ENCODE measurements at regions not wholly inside any gene's neighbourhood (a gene's known extent, or its start where the extent isn't known, plus 50 kb on each side); places are given as distances from the start of the nearest gene placed in this dataset.
A peak's percentile ranks its signal among the peaks of the same experiment; 100 is the strongest.
"Not testable (repeated sequence)": the region's sequence is repeated elsewhere in the genome, so short reads cannot be mapped to it uniquely, and the experiment has no call there.

DNA sequence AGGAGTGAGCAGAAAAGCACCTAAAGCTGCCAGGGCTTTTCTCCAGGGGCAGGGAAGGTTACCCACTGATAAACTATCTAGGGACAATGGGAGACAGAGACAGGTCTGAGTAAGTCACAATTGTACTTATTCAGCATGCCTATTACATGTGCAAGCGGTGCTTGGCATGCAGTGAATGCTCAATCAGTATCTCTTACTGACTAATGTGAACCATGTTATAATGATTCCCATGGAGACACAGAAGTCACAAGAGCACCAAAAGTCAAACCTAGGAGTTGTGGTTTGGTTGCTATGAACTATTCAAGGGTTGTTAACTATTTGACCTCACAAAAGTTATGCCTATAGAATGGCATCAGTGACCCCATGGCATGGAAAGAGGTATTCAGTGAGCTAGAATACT is 50.0 kb upstream of the RASGRP1 start:
- no peak for DNase-seq

DNA sequence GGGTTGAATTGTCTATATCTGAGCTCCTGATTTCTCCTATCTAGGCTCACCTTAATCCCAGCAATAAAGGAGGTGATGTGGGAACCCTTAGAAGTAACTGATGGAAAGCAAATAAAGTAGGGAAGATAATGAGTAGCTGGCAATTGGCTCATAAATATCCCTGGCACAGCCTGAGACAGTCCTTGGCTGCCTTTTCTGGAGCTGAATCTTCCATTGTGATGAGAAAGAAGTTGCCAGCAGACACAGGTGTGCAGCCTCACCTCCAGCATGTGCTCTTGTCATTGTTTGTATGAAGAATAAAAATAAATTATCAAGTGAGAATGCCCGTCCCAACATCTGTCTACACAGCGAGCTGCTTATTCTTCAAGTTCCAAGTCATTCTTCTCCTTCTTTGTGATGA is 53.2 kb upstream of the RASGRP1 start:
- no peak for DNase-seq

DNA sequence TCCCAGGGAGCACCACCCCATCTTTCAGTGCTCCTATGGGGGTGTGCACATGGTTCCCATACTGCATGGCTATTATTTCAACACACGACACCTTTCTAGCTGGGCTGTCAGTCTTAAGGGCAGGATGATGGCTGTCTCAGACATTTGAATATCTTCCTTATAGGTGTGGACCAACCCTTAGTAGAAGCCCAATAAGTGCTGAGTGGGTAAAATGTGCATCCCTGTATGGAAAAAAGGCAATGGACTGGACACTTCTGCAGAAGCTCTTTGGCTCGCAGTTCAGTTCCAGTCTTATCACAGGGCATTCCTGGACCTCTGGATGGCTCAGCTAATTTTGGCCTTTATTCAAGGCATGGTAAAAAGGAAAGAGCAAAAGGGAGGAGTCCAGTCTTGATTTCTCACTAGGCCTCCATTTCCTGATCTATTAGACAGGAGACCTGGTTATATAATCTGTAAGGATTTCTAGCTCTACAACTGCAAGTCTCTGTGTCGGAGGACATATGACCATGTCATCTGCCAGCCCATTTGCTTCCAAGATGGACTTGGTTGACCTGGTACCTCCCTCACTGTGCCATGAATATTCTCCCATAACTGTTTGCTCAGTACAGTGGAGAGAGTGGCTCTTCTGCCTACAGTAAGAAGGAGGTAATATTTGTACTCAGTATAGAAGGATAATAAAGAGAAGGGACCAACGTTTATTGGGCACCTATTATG is 53.8 kb upstream of the RASGRP1 start:
- DNase-seq, result no peak

DNA sequence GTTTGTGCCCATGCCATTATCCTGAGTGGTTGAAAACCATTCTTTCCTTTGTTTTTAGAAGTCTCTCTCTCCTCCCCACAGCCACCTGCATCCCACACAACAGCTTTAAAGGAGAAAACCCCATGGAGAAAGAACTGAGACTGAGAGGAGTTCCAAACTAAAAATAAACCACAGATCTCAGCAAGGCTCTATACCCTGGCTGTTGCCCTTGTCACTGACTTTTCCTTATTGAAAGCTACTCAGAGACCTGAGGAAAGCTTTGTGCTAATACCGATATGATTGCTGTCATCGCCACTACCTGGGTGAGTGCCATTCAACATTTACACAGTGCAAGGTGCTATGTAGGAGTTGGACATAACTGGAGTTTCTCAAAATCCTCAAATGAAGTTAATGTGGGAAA is 55.5 kb upstream of the RASGRP1 start:
- no peak for DNase-seq

DNA sequence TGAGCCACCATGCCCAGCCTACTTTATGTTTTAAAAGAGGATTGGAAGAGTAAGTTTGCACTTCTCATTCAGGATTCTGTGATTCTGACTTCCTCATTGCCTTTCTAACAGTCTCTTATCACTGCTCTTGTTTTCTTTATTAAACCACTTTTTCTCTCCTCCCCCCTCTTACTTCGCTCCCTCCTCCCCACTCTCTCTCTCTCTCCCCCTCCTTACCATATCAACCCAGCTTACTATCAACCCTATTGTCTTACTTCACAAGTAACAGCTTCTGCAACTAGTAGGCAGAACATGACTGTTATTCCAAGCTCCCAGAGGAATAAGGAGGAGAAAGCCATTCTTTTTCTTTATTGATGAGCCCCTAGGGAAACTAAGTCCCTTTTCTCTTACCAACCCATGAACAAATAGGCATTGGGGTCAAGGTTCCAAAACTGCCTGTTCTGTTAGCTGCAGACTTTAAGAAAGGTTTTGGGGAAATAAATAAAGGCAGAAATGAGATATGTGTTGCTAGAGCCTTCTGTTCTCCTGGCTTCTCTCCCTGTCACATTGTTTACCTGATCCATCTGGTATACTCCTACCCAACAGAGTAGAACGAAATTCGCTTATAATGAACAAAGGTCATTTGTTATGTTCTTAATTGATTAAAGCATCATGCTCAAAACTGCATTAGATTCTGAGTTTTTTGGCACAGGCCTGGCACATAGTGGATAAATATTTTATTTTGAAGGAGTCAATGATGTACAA is 56.4 kb upstream of the RASGRP1 start:
- DNase-seq, result no peak

DNA sequence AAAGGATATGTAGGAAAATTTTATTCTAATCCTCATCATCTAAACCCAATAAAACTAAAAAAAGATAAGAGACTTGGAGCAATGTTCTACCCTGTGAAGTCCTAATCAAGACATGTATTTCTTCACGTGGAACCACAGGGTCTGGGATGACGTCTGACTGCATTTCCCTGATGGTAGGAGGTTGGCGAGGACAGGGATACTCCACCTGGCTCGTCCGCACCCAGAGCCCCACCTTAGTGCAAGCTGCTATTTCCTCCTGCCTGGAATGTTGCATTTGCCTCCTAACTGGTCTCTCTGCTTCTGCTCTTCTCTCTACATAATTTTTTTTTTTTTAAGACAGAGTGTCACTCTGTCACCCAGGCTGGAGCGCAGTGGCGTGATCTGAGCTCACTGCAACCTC is 57.7 kb upstream of the RASGRP1 start:
- DNase-seq, result no peak

DNA sequence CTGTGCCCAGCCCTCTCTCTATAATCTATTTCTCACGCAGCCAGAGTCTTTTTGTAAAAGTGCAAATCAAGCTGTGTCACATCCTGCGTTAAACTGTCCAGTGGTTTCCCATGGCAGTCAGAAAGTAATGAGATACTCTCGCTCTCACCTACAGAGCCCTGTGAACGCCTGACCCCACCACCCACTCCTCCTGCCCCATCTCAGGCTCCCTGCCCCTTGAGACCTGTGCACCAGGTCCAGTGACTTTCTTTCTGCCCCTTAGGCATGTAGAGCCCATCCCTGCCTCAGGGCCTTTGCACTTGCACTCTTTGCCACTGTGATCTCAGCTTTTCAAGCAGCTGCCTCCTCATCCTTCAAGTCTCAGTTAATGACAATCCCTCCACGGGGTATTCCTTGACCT is 58.3 kb upstream of the RASGRP1 start:
- no peak for DNase-seq

DNA sequence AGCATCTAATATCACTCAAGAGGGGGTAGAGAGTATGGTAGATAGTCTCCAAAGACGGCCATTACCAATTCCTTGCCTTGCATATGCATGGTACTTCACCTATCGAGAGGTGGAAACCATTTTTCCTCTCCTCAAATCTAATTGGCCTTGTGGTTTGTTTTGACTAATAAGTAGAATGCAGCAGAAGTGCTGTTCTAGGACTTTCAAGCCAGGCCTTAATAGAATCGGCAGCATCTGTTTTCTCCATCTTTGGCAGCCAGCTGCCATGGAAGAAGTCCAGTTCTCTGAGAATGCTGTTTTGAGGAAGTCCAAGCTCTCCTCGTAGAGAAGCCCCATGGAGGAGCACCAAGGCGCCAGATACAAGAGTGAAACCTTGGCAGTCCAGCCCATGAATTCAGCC is 59.1 kb upstream of the RASGRP1 start:
- no peak for DNase-seq

DNA sequence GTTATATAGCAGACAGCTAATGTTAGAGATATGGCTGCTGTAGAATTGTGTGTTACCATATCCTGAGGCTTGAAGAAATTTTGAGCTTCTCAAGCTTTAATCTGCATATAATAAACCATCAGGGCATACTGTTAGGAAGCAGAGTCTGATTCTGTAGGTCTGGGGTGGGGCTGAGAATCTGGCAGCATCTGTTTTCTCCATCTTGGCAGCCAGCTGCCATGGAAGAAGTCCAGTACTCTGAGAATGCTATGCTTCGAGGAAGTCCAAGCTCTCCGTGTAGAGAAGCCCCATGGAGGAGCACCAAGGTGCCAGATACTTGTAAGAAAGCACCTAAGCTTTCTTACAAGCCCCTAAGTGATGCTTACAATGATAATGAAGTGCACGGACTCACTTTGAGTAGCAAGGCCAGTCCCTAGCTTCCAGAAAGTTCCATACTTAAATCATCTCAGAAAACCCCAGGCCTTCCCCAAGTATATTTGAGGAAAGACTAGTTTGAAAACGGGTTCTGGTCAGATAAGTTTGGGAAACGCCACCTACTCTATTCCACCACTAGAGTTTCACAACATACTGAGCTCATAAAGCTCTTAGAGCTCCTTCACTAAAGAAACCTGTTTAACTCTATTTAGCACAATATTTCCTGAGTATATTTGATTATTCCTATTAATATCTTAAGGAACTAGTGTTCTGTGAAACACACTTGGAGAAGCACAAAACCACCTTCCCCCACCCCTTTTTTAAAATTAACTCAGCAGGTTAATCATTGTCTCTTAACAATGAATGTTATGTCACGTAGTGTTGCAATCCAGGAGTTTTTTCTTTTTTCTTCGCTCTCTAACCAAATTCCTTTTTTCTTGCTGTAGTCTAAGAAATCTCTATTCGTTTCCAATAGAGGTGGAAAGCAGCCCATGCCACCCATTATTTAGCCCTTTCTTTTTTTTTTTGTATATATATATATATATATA is 59.9 kb upstream of the RASGRP1 start:
- DNase-seq, result no peak

DNA sequence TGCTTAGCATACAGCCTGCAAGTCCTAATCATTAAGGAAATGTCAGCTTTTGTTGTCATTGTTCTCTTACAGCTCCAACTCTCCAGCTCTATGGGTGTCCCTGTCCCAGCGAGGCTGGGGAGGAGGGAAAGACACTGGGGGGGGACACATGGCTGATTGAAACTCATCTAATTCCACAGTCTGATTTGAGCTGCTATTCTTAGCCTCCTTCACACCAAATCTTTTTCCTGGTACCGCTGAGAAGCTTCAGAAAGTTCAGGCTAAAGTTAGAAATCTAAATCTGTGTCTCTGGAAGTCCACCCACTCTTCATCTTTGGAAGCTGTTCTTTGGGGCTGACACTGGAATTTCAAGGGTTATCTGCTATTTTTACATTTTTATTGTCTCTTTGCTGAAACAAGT is 61.3 kb upstream of the RASGRP1 start:
- no peak for DNase-seq

DNA sequence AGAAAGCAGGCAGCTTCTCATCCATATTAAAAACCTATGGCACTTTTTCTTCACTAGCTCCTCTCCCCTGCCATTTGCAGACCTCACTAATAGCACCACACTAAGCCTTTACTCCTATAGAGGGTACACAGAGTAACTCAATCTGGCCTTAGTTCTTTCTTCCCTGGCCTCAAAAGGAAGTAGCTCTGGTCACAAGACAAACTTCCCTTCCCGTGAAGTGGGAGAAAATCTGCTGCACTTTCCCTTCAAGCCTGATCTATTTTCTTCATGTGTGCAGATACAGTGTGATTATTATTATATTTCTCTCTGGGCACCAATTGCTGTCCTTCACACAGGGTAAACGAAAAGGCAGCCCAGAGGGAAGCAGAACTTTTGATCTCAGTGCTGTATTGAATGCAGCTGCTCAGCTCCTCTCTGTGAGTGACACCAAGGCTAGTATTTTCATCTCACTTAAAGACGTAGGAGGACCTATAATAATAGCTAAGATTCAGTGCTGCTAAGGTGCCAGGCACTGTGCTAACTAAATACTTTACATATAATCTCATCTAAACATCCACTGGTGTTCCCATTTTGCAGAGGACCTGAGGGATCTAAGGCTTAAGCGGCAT is 61.9 kb upstream of the RASGRP1 start:
- no peak for DNase-seq

DNA sequence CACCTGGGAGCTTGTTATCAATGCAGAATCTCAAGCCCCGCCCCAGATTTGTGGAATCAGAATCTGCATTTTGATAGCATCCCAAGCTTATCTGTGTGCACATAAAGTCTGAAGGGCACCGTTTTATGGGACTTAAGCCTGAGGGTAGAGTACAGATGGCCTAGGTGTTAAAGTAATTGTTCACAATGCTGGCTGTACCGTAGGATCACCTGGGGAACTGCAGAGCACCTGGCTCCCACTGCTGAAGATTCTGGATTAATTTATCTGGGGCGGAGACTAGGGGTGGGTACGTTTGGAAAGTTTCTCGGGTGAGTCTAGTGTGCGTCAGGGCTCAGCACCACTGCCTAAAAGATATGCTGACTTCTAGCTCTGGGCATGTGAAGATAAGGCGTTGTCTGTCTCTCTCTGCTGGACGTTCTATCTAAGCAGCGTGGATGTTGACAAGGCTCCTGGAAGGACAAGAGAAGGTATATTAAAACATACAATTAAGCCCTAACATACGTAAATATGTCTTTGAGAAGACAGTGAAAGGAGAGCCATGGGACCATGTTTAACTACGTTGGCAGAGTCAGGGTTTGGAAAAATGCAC is 63.2 kb upstream of the RASGRP1 start:
- no peak for DNase-seq

DNA sequence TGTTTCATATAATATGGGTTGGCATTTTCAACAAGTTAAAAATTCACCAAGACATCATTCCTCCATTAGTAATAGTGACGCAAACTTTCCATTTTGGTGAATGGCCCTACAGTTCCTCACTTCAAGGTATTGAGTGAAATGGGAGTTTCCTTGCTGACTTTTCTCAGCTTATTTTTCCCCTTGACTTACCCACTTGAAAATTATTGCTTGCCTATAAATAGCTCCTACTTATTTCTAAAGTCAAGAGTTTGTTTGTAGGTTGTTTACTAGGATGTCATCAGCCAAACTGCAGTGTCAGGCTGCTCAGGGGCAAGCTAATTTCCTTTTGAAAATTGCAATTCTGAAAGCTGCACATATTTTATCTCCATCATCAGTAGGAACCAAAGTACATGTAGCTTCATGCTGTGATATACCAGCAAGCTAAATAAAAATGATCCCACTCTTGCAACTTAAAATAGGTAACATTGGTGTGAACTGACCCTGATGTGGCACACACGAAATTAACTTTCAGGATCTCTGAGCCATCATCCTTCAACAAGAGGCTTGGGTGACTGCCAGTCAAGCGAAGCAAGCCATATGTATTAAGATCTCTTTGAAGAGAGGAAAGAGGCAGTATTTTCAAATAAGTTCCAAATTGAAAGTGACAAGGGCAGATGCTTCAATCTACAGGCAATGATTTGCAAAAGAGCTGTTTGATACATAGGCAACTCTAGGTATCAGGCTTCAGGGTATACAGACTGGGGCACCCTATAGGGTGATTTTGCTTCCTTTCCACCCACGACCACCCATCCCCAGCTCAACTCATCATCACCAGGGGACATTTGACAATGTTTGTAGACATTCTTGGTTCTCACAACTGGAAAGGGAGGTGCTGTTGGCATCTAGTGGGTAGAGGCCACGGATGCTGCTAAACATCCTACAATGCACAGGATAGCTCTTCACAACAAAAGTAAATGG is 66.8 kb upstream of the RASGRP1 start:
- DNase-seq, result no peak

DNA sequence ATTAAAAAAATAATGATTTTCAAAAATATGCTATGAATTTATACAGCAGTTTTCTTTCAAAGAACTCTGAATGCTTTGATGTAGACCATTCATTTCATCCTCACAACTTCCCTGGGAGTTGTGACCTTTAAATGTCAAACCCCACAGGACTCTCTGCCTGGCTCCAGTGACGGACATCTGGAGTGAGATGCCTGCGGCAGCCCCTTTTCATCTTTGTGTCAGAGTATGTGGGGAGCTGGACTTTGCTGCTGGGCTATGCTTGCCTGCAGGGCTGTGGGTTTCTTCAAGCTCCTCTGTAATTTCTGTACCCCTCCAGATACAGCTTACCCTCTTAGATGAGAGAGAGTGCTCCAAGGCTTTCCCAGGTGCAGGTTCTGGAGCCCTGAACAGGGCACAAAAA is 70.6 kb upstream of the RASGRP1 start:
- DNase-seq, result no peak

DNA sequence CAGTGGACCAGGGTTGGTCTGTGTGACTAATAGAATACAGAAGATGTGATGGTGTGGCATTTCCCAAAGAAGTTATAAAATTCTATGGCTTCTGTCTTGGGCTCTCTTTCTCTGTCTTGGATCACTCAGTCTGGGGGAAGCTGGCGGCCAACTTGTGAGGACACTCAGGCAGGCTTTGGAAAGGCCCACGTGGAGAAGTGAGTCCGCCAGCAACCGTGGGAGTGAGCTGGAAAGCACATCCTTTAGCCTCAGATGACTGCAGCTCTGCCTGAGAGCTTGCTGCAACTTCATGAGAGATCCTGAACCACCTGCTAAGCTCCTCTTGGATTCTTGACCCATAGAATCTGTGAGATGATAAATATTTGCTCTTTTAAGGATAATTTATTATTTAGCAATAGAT is 72.0 kb upstream of the RASGRP1 start:
- no peak for DNase-seq

DNA sequence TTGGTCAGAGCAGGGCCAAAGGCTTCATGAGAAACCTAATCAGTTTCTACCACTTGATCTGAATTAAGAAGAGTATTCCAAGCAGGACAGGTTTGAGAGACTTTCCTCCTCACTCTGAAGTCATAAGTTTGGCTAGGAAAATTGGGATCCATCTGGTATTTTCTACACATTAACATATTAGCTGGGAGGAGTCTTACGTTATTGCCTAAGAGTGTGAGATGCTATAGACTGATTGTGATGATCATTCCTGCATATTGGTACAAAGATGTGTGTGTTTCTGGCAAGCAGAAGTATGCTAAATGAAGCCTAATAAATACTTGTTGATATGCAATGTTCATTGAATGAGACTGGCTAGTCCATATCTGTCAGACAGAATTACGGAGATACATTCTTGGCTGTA is 73.5 kb upstream of the RASGRP1 start:
- DNase-seq, result no peak

DNA sequence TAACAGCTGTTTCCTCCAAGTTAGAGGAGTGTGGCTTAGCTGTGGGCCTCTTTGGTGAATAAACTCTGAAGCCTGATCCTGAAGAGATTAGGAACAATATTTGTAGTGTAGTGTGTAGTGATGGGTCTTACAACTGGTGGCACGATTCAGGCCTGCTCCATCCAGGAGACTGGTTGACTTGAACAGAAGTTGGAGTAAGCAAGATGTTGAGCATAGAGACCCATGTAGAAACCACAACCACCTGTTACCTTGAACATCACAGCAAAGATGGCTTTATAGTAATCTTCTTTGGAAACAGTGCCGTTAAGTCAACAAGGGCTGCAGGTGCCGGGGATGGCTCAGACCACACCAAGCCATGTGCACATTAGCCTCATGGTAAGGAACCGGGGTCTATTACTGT is 74.2 kb upstream of the RASGRP1 start:
- DNase-seq, result no peak

DNA sequence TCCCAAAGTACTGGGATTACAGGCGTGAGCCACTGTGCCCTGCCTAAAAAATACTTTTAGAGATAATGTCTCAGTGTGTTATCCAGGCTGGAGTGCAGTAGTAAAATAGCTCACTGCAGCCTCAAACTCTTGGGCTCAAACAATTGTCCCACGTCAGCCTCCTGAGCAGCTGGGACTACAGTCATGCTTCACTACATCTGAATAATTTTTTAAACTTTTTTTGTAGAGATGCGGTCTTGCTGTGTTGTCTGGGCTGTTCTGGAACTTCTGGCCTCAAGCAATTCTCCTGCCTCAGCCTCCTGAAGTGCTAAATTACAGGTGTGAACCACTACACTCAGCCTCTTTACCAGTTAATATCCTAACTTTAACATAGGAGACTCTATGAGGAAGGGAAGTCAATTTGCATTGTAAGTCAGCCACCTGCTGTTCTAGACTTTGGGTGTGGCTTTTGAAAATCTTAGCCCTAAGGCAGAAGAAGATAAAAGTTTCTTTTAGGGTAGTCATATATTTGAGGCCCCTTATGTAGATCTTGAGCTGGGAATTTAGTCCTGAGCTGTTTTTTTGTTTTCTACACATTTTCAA is 78.2 kb upstream of the RASGRP1 start:
- no peak for DNase-seq

DNA sequence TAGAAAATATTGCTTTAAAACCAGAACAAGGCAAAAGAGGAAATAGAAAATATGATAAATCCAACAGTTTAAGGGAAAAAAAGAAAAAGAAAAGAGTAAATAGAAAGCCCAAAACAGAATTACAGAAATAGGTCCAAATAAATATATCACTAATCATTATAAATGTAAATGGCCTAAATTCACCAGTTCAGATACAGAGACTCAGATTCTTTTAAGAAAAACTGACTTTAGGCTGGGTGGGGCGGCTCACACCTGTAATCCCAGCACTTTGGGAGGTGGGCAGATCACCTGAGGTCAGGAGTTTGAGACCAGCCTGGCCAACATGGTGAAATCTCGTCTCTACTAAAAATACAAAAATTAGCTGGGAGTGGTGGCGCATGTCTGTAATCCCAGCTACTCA is 79.7 kb upstream of the RASGRP1 start:
- not testable (repeated sequence) for DNase-seq

DNA sequence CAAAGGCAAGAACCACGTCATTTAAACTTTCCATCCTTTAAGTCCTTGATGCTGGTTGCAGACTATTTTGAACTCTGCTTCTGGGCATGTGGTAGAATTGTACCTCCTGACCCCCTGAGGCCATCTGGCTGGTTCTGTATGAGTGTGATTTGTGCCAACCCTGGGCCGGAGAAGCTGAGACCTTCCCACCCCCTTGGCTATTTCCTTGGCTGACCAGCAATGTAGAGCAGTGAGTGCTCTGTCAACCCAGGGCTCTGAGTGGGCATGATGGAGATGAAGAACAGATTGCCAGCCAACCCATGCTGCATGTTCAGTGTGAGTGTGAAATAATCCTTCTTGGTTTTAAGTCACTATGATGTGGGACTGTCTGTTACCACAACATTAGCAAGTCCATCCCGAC is 82.1 kb upstream of the RASGRP1 start:
- no peak for DNase-seq

DNA sequence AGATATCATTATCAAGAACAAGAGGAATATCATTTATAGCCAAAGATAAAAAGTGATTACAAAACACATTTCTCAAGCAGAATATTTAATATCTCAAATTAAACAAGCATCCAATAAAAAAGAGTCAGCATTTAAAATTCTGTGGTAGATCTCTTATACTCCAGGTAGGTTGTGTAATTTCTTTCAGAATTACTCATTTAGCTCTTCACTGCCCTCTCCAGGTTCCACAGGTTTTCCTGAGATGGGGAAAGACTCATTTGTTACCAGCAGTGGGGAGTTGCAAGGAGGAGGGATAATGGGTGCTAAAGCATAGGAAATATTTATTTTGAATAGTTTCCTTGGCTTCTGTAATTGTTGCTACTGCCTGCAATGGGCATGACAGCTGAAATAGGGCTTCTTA is 83.1 kb upstream of the RASGRP1 start:
- DNase-seq, result peak; percentile 18

Data from fibroblast of skin of abdomen (primary cell).